ENCODE measurements at regions not wholly inside any gene's neighbourhood (a gene's known extent, or its start where the extent isn't known, plus 50 kb on each side); places are given as distances from the start of the nearest gene placed in this dataset.

DNA sequence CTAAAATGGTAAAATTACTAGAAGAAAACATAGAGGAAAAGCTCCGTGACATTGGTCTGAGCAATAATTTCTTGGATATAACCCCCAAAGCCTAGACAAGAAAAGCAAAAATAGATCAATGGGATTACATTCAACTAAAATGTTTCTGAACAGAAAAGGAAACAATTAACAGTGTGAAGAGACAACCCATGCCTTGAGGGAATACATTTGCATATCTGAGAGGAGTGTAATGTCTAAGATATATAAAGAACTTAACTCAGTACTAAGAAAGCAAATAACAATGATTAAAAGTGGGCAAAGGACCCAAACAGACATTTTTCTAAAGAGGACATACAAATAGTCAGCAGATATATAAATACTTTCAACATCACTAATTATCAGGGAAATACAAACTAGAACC is 206.2 kb downstream of the VAPA start:
- H2BK20ac ChIP-seq (ENCODE audit: low read depth, low read length): no peak overlapping the region
- in situ Hi-C loops (cut with MboI; ENCODE audit: low sequenced_read_pairs) (no loop called here), intact Hi-C loops (cut with micrococcal nuclease) (loop anchor here (5.0 kb wide), 2 partner anchors 103 to 402 kb away; no protein-coding TSS in a partner anchor), dilution Hi-C loops (cut with HindIII; ENCODE audit: low sequenced_read_pairs, unreplicated experiment) (no loop called here)
- H3K36me3 ChIP-seq (ENCODE audit: control insufficient read depth, insufficient read depth, low read length): no peaks in the 10 kb centered on the region
- no peak overlapping the region for H2BK15ac ChIP-seq (ENCODE audit: low read depth, low read length)
- no peak overlapping the region for H4K5ac ChIP-seq (ENCODE audit: low read depth, low read length)
- no peak overlapping the region for H2AK5ac ChIP-seq (ENCODE audit: low read depth, low read length)
- no peaks in the 10 kb centered on the region for H3K79me1 ChIP-seq (ENCODE audit: low read depth in 1 of 2, low read length in 2 of 2)
- no peak overlapping the region for H3K27ac ChIP-seq (ENCODE audit: insufficient read depth, low read length)
- H3K9me1 ChIP-seq (ENCODE audit: insufficient read depth, low read length): peaks cover 6% of the 10 kb centered on the region; the same call in 1 of the 2 replicates
- no peak overlapping the region for H4K91ac ChIP-seq (ENCODE audit: insufficient read depth, low read depth, low read length)
- no CpG with 5 or more reads among the region's 1 CpG for WGBS, 2 experiments (ENCODE audit: extremely low coverage in 2 of 2, insufficient read length in 1 of 2)
- no peak overlapping the region for H2BK5ac ChIP-seq (ENCODE audit: low read depth, low read length, poor library complexity, severe bottlenecking)
- DNase-seq: no peak
- H2BK120ac ChIP-seq (ENCODE audit: low read depth, low read length): no peak overlapping the region
- no peak overlapping the region for H3K4ac ChIP-seq (ENCODE audit: low read depth, low read length)
- H3K56ac ChIP-seq (ENCODE audit: extremely low read depth, insufficient read depth, low read length): no peak overlapping the region
- H3K9ac ChIP-seq (ENCODE audit: low read depth, low read length): no peak overlapping the region
- H3K4me1 ChIP-seq (ENCODE audit: control insufficient read depth, insufficient read depth, low read length): peaks cover 14% of the 10 kb centered on the region
- BruUV-seq (replicated peaks): no TSS peak
- no peak overlapping the region for H3K4me3 ChIP-seq (ENCODE audit: insufficient read depth, low read depth, low read length)
- no peak overlapping the region for H3K18ac ChIP-seq (ENCODE audit: low read depth, low read length)
- TF ChIP-seq MAFK (IDR thresholded peaks at IDR 0.05; ENCODE audit: low read depth, low read length) (no peak), RAD21 (IDR thresholded peaks at IDR 0.05; ENCODE audit: low read length) (no peak), RCOR1 (IDR thresholded peaks at IDR 0.05; ENCODE audit: insufficient replicate concordance, low read length) (no peak), RFX5 (IDR thresholded peaks at IDR 0.05; ENCODE audit: low read depth, low read length) (no peak), POLR2A (IDR thresholded peaks at IDR 0.05; ENCODE audit: low read depth, low read length) (no peak), FOS (IDR thresholded peaks at IDR 0.05; ENCODE audit: low read depth, low read length) (no peak), CHD1 (IDR thresholded peaks at IDR 0.05; ENCODE audit: low read depth, low read length) (no peak), SMC3 (IDR thresholded peaks at IDR 0.05; ENCODE audit: low read depth, low read length) (no peak), BHLHE40 (IDR thresholded peaks at IDR 0.05; ENCODE audit: low read depth, low read length) (no peak), CEBPB (IDR thresholded peaks at IDR 0.05; ENCODE audit: low read depth, low read length) (no peak), MXI1 (IDR thresholded peaks at IDR 0.05; ENCODE audit: borderline replicate concordance, low read depth, low read length) (no peak), MAZ (IDR thresholded peaks at IDR 0.05; ENCODE audit: borderline replicate concordance, low read depth, low read length) (no peak), NFE2L2 (IDR thresholded peaks at IDR 0.05; ENCODE audit: low read depth, low read length) (no peak)
- TF ChIP-seq, protein P1, sequence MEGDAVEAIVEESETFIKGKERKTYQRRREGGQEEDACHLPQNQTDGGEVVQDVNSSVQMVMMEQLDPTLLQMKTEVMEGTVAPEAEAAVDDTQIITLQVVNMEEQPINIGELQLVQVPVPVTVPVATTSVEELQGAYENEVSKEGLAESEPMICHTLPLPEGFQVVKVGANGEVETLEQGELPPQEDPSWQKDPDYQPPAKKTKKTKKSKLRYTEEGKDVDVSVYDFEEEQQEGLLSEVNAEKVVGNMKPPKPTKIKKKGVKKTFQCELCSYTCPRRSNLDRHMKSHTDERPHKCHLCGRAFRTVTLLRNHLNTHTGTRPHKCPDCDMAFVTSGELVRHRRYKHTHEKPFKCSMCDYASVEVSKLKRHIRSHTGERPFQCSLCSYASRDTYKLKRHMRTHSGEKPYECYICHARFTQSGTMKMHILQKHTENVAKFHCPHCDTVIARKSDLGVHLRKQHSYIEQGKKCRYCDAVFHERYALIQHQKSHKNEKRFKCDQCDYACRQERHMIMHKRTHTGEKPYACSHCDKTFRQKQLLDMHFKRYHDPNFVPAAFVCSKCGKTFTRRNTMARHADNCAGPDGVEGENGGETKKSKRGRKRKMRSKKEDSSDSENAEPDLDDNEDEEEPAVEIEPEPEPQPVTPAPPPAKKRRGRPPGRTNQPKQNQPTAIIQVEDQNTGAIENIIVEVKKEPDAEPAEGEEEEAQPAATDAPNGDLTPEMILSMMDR (conservative IDR thresholded peaks at IDR 0.05; ENCODE audit: low read depth, low read length): no peak
- TF ChIP-seq, protein P2, sequence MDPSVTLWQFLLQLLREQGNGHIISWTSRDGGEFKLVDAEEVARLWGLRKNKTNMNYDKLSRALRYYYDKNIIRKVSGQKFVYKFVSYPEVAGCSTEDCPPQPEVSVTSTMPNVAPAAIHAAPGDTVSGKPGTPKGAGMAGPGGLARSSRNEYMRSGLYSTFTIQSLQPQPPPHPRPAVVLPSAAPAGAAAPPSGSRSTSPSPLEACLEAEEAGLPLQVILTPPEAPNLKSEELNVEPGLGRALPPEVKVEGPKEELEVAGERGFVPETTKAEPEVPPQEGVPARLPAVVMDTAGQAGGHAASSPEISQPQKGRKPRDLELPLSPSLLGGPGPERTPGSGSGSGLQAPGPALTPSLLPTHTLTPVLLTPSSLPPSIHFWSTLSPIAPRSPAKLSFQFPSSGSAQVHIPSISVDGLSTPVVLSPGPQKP (IDR thresholded peaks at IDR 0.05; ENCODE audit: borderline replicate concordance, low read depth, low read length): no peak
- TF ChIP-seq, protein P3, sequence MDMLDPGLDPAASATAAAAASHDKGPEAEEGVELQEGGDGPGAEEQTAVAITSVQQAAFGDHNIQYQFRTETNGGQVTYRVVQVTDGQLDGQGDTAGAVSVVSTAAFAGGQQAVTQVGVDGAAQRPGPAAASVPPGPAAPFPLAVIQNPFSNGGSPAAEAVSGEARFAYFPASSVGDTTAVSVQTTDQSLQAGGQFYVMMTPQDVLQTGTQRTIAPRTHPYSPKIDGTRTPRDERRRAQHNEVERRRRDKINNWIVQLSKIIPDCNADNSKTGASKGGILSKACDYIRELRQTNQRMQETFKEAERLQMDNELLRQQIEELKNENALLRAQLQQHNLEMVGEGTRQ (IDR thresholded peaks at IDR 0.05; ENCODE audit: low read depth, low read length): no peak
- ChIA-PET POLR2A (ENCODE audit: unreplicated experiment) (no interaction called here), CTCF (no interaction called here)
- ATAC-seq (ENCODE audit: low read depth): no peak
- H4K20me1 ChIP-seq (ENCODE audit: insufficient read depth, low read length): no peaks in the 10 kb centered on the region; the same call in 1 of the 2 replicates
- no peak overlapping the region for H3K4me2 ChIP-seq (ENCODE audit: low read depth, low read length)
- no peaks in the 10 kb centered on the region for H3K9me3 ChIP-seq (ENCODE audit: control insufficient read depth, insufficient read depth, low read length)
- H2AFZ ChIP-seq (replicated peaks; ENCODE audit: low read length, poor library complexity): no peak overlapping the region
- no peak overlapping the region for H3K14ac ChIP-seq (replicated peaks; ENCODE audit: low read depth, low read length)
- no peaks in the 10 kb centered on the region; the same call in 1 of the 2 replicates for H3K27me3 ChIP-seq (ENCODE audit: control insufficient read depth, insufficient read depth, low read length)
- no peak overlapping the region for H4K8ac ChIP-seq (ENCODE audit: low read depth in 2 of 2, low read length in 2 of 2)
- no peak overlapping the region for H2AK9ac ChIP-seq (replicated peaks; ENCODE audit: low read depth, low read length, poor library complexity)
- H3K23ac ChIP-seq (ENCODE audit: low read depth, low read length): no peak overlapping the region

Data from IMR-90 (cell line).